Colonic mucosa (tissue), 4 donors: ENCODE measurements at regions not wholly inside any gene's neighbourhood (a gene's known extent, or its start where the extent isn't known, plus 50 kb on each side); places are given as distances from the start of the nearest gene placed in this dataset.

ENCODE experiments used
- DNase-seq: peaks from one replicate; pipeline ENCODE4 v3.0.0-alpha.2; 2020
- H3K27ac ChIP-seq: fragments of 200-600 bp; one replicate; pipeline ENCODE4 v1.8.0; 2021
- H3K27me3 ChIP-seq: fragments of 200-600 bp; one replicate; pipeline ENCODE4 v1.8.0; 2021
- H3K36me3 ChIP-seq: fragments of 200-600 bp; one replicate; pipeline ENCODE4 v1.8.0; 2021
- H3K4me1 ChIP-seq: fragments of 200-600 bp; one replicate; pipeline ENCODE4 v1.8.0; 2021; ENCODE audit warnings: mild to moderate bottlenecking
- H3K4me3 ChIP-seq: fragments of 200-600 bp; one replicate; pipeline ENCODE4 v1.8.0; 2021
- H3K9ac ChIP-seq, 2 donors: one replicate each; pipeline ENCODE4 v1.7.0; 2013; ENCODE audit warnings: control low read depth in 2 of 2, low read depth in 2 of 2, low read length in 2 of 2
- H3K9me3 ChIP-seq: fragments of 200-600 bp; one replicate; pipeline ENCODE4 v1.8.0; 2021
- intact Hi-C: fragments of 100-400 bp; cut with DNase I; formaldehyde crosslinking; loops from one replicate; pipeline ENCODE4 v1.14.1; 2022
- TF ChIP-seq, protein P1 (sequence below): fragments of 200-600 bp; IDR thresholded peaks from one replicate; pipeline ENCODE4 v1.8.0; 2022; ENCODE audit warnings: antibody characterized with exemption, mild to moderate bottlenecking
- donor health status: healthy.
- donor health status: DM: no; HTN: no; CAD: no.
- donor health status: DM: no; HTN: no; CAD: no.

GRCh38 chrX:51407520-51408409 is 75.1 kb downstream of the NUDT10 start:
- no peaks in the 10 kb centered on the region for H3K9me3 ChIP-seq
- H3K9ac ChIP-seq: no peak overlapping the region
- H3K27ac ChIP-seq: no peak overlapping the region
- TF ChIP-seq, protein P1, sequence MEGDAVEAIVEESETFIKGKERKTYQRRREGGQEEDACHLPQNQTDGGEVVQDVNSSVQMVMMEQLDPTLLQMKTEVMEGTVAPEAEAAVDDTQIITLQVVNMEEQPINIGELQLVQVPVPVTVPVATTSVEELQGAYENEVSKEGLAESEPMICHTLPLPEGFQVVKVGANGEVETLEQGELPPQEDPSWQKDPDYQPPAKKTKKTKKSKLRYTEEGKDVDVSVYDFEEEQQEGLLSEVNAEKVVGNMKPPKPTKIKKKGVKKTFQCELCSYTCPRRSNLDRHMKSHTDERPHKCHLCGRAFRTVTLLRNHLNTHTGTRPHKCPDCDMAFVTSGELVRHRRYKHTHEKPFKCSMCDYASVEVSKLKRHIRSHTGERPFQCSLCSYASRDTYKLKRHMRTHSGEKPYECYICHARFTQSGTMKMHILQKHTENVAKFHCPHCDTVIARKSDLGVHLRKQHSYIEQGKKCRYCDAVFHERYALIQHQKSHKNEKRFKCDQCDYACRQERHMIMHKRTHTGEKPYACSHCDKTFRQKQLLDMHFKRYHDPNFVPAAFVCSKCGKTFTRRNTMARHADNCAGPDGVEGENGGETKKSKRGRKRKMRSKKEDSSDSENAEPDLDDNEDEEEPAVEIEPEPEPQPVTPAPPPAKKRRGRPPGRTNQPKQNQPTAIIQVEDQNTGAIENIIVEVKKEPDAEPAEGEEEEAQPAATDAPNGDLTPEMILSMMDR: no peak
- H3K4me3 ChIP-seq: no peak overlapping the region
- intact Hi-C loops: no loop called here
- H3K36me3 ChIP-seq: no peaks in the 10 kb centered on the region
- no peak for DNase-seq
- no peaks in the 10 kb centered on the region for H3K4me1 ChIP-seq
- no peaks in the 10 kb centered on the region for H3K27me3 ChIP-seq

- intact Hi-C loops: no loop called here
- H3K36me3 ChIP-seq: no peaks in the 10 kb centered on the region
- DNase-seq: no peak
- H3K4me3 ChIP-seq: no peak overlapping the region
- no peaks in the 10 kb centered on the region for H3K9me3 ChIP-seq
- H3K27ac ChIP-seq: no peak overlapping the region
- no peaks in the 10 kb centered on the region for H3K4me1 ChIP-seq
- H3K27me3 ChIP-seq: no peaks in the 10 kb centered on the region
- TF ChIP-seq, protein P1: no peak
- no peak overlapping the region for H3K9ac ChIP-seq
These were observed 74.3 kb downstream of the NUDT10 start for GRCh38 chrX:51406688-51407519.

DNA sequence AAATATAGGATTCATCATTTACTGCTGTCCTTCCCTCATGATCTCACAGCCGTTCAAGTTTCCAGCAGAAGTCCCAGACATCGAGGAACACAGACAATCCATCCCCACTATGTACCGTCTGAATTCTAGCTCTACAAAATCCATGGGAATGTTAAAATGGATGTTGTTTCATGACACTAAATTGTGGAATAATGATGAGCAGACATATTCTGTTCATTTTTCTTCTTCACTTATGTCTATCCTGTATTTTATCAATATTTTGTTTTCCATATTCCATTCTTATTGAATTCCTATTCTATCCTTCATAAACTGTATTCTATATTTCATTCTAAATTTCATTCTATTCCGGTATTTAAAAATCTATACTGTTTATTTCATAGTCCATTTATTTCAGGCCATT is 71.8 kb downstream of the NUDT10 start:
- no peak overlapping the region for H3K27ac ChIP-seq
- no peaks in the 10 kb centered on the region for H3K4me1 ChIP-seq
- no peak overlapping the region for H3K4me3 ChIP-seq
- H3K9ac ChIP-seq: no peak overlapping the region
- H3K9me3 ChIP-seq: no peaks in the 10 kb centered on the region
- H3K27me3 ChIP-seq: no peaks in the 10 kb centered on the region
- no peaks in the 10 kb centered on the region for H3K36me3 ChIP-seq
- intact Hi-C loops: no loop called here
- TF ChIP-seq, protein P1: no peak
- no peak for DNase-seq

DNA sequence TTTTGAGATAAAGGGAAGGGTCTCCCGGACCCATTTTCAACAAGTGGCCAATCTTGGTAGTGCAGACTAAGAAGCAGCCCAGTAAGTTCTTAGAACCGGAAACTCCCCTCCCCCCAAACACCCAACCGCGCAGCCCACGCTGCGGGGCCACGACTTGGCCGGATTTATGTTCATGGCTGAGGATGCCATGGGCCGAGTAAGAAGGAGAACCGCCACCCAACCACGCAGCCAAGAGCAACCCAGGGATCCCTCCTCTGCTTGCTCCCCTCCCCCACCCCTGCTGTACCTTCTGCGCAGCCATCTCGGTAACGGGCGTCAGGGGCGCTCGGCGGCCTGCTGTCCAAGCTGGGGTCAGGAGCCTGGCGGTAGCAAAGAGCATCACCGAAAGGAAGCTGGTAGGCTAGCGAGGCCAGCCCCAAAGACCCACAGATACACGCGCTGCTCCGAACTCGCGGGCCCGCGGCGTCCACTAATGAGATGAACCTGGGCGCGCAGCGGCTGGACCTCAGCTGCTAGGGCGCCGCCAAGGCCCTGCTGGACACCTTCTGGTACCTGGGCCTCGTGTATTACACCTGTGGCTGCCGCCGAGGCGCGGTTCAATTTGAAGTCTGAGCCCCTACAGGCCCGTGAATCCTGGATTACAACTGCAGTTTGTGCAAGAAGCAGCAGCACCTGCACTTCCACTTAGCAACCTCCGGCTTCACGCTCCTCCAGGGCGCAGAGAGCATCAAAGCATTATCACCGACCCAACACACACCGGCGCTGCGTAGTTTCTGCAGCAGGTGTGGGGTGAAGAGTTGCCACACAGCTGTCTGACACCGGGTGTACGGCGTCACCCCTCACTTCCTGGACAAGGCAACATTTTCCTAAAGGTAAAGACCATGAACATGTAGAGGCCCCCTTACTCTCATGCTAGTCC is 63.4 kb downstream of the NUDT10 start:
- no peaks in the 10 kb centered on the region for H3K9me3 ChIP-seq
- no peak overlapping the region for H3K27ac ChIP-seq
- DNase-seq: no peak
- no peaks in the 10 kb centered on the region for H3K36me3 ChIP-seq
- peak overlapping the region; percentile 24 for H3K4me3 ChIP-seq
- no peaks in the 10 kb centered on the region for H3K4me1 ChIP-seq
- peak overlapping the region in 1 of 2 donors; percentile 35 for H3K9ac ChIP-seq
- H3K27me3 ChIP-seq: no peaks in the 10 kb centered on the region
- TF ChIP-seq, protein P1: no peak
- intact Hi-C loops: no loop called here

GRCh38 chrX:51395480-51395809 is 62.8 kb downstream of the NUDT10 start:
- H3K9me3 ChIP-seq: no peaks in the 10 kb centered on the region
- H3K4me3 ChIP-seq: no peak overlapping the region
- H3K27ac ChIP-seq: no peak overlapping the region
- no peak for DNase-seq
- H3K36me3 ChIP-seq: no peaks in the 10 kb centered on the region
- no peak overlapping the region for H3K9ac ChIP-seq
- intact Hi-C loops: no loop called here
- H3K4me1 ChIP-seq: no peaks in the 10 kb centered on the region
- TF ChIP-seq, protein P1: no peak
- H3K27me3 ChIP-seq: no peaks in the 10 kb centered on the region
